Right lobe of liver (tissue), 4 donors: ENCODE measurements at regions not wholly inside any gene's neighbourhood (a gene's known extent, or its start where the extent isn't known, plus 50 kb on each side); places are given as distances from the start of the nearest gene placed in this dataset.

Experiments
- CTCF ChIP-seq, 4 donors: fragments of 200-600 bp in 3 of 4; fragments of 450-650 bp in 1 of 4; IDR thresholded peaks; one replicate each; pipeline versions ENCODE4 v1.5.1 to v1.8.0; 2016 to 2022; ENCODE audit warnings: antibody characterized with exemption in 4 of 4, mild to moderate bottlenecking in 2 of 4
- POLR2A ChIP-seq: fragments of 450-650 bp; IDR thresholded peaks from one replicate; pipeline ENCODE4 v1.6.1; 2017; ENCODE audit warnings: antibody characterized with exemption, mild to moderate bottlenecking
- donor health status: DM: no; HTN: no; CAD: no.
- donor health status: DM: no; HTN: no; CAD: no.
- donor health status: DM: no; HTN: yes; CAD: no.

- TF ChIP-seq POLR2A (no peak), CTCF (IDR thresholded peaks at IDR 0.05) (no peak)
These were observed 333.0 kb upstream of the SPRED2 start for GRCh38 chr2:65765376-65765775.
